ENCODE measurements at regions not wholly inside any gene's neighbourhood (a gene's known extent, or its start where the extent isn't known, plus 50 kb on each side); places are given as distances from the start of the nearest gene placed in this dataset.

DNA sequence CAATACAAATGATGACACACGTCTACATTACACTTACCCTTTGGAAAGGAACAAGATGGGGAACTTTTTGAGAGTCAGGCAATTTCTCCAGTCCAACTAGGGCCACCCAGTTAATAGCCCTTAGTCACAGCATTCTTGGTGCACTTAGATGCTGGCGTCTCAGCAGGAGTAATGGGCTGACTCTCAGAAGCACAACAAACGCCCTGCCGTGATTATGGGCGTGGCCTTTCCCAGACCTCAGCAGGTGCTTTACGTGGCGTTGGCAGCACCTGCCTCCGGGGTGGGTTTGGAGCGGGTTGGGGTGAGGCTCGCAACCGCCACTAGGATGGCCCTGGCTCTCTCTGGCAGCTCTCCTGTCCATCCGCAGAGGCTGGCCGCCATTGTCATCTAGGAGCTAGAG lies 147.6 kb upstream of the SHH start:
- no peak for DNase-seq (ENCODE audit: low spot score)
- TF ChIP-seq, protein P1, sequence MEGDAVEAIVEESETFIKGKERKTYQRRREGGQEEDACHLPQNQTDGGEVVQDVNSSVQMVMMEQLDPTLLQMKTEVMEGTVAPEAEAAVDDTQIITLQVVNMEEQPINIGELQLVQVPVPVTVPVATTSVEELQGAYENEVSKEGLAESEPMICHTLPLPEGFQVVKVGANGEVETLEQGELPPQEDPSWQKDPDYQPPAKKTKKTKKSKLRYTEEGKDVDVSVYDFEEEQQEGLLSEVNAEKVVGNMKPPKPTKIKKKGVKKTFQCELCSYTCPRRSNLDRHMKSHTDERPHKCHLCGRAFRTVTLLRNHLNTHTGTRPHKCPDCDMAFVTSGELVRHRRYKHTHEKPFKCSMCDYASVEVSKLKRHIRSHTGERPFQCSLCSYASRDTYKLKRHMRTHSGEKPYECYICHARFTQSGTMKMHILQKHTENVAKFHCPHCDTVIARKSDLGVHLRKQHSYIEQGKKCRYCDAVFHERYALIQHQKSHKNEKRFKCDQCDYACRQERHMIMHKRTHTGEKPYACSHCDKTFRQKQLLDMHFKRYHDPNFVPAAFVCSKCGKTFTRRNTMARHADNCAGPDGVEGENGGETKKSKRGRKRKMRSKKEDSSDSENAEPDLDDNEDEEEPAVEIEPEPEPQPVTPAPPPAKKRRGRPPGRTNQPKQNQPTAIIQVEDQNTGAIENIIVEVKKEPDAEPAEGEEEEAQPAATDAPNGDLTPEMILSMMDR (IDR thresholded peaks at IDR 0.05; ENCODE audit: extremely low read depth, missing control alignments), result no peak

DNA sequence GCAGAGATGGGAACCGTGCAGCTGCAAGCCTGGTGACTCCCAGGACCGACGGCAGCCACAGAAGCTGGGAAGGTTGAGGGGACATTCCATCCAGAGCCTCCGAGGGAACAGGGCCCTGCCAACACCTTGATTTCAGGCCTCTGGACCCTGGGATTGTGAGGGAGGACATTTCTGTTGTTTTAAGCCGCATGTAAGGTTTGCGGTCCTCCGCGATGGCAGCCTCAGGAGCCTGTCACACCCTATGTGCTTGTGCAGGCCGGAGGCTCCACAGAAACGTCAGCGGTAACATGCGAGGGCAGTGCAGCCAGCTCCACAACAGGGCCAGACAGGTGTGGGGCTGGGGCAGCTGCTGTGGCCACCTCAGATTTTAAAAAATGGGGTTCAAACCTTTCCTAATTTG lies 144.7 kb upstream of the SHH start:
- DNase-seq (ENCODE audit: low spot score), result no peak
- TF ChIP-seq, protein P1 (IDR thresholded peaks at IDR 0.05; ENCODE audit: extremely low read depth, missing control alignments), result no peak

DNA sequence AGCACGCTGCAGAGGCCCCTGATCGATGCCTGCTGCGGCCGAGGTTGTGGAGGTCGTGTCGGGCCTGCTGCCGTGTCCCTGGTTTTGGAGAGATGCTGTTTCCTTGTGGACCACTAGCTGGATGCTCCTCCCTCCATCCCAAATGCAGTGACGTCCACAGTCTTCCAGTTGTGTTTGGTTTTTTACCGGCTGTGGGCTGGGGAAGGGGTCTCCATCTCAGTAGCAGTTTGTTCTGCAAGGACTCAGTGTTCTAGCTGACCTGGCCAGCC lies 143.0 kb upstream of the SHH start:
- TF ChIP-seq, protein P1 (IDR thresholded peaks at IDR 0.05; ENCODE audit: extremely low read depth, missing control alignments), result no peak

DNA sequence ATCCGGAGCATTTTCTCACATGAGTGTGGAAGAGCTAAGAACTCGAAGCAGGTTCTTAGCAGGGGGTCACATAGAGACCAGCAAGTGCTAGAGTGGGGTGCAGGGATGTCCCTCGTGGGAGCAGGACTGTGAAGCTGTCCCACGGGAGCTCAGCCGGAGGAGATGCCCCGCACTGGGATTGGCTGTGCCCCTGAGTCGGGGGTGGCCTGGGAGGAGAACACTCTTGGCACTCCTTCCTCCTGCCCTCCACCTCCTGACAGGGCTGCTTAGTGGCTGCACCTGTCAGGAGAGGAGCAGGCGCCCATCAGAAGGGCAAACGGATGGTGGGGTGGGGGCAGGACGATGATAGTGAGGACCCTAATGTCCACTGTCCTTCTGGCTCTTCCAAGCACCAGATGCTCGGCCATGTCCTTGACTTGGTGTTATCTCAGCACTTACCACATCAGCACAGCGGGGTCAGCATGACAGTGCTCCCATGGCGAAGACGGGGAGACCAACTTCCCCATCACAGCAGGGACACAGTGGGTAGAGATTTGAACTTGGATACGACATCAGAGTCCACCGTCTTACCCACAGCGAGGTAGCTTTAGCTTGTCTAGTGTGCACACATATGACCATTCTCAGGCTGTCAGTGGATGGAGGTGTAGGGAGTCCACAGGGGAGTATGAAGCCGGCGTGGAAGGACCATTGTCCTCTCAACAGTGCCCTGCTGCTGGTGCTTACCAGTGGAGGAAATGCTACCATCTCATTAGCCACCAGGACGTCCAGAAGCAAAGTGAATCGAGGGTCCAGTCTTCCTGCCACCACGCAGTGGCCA lies 142.5 kb upstream of the SHH start:
- TF ChIP-seq, protein P1 (IDR thresholded peaks at IDR 0.05; ENCODE audit: extremely low read depth, missing control alignments), result no peak
- DNase-seq (ENCODE audit: low spot score), result no peak

More for the DNA sequence above, 143.0 kb upstream of the SHH start:
- DNase-seq (ENCODE audit: low spot score), result no peak

DNA sequence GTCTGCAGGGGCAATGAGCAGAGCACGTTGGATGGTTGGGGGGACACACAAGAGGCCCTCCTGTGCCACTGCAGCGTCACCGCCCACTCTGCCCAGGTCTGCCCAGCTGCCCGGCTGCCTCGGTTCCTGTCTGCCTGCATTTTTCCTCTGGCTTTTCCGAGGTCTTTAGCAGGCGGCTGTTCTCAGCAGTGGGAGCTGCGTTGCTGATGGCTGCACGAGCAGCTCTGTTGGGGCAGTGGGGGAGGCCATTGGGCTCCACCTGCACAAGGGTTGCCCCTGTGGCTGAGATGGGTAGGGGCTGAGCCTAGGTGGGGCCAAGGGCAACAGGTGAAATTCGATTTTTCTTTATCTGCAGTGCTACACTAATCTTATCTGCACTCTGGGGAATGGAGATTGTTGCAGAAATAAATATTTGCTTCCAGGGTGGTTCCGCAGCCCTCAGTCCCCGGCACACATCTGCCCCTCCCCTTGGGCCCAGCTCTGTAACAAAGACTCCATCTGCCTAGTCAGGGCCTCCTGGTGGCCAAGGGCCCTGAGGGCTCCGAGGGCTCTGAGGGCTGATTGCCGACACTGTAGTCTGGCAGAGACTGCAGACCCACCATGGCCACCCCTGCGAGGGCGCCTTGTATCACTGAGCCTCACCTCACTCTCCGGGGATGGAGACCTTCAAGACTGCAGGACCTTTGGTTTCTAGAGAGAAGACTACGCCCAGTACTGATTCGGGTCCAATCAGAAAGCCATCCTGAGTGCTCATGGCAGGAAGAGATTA lies 141.7 kb upstream of the SHH start:
- no peak for DNase-seq (ENCODE audit: low spot score)
- TF ChIP-seq, protein P1 (IDR thresholded peaks at IDR 0.05; ENCODE audit: extremely low read depth, missing control alignments), result no peak

DNA sequence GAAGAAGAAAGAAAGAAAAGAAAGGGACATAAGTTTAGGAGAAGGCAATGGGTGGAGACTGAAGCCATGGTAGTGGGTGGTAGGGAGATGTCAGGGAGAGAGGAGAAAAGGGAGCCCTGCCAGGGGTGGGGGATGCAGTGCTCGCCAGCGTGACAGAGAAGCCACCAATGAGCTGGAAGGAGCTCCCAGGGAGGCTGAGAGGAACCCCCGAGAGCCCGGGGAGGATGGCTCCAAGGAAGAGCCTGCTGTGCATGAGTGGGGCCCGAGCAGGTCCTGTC lies 141.2 kb upstream of the SHH start:
- TF ChIP-seq, protein P1 (IDR thresholded peaks at IDR 0.05; ENCODE audit: extremely low read depth, missing control alignments), result no peak
- no peak for DNase-seq (ENCODE audit: low spot score)

DNA sequence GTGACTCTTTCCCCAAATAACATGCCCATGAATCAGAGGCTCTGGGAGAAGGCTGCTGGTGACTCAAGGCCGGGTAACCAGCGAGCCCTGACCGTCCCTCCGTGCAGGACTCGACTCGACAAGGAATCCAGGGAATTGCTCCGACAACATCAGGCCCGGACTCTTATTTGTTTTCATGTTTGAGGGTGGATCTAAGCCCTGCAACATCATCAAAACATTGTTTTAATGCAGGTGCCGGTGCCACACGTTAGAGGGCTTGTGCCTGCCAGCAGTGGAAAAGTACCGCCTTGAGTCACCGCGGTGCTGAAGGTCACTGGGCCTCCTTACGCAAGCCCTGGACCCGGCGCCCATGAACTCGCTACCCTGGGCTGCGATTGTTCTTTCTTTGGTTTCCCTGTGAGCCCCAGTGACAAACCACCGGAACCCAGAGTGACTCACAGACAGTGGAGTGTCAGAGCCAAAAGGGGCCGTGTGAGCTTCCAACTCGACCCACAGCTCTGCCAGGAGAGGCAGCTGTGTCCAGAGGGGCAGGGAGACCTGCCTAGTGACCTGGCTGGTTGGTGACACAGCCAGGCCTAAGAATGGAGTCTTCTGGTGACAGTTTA lies 139.4 kb upstream of the SHH start:
- TF ChIP-seq, protein P1 (IDR thresholded peaks at IDR 0.05; ENCODE audit: extremely low read depth, missing control alignments), result no peak
- no peak for DNase-seq (ENCODE audit: low spot score)
